SK-N-SH (cell line): ENCODE measurements at regions not wholly inside any gene's neighbourhood (a gene's known extent, or its start where the extent isn't known, plus 50 kb on each side); places are given as distances from the start of the nearest gene placed in this dataset.

ENCODE experiments used
- CTCF ChIA-PET: fragments of 300-600, 350-600 bp; formaldehyde crosslinking; extraction: SDS; loops from one replicate; lab custom pipeline; 2021; lab: Yijun Ruan, JAX
- POLR2A ChIA-PET: fragments of 350-600 bp; sonication (Branson Sonifier 250); formaldehyde crosslinking; extraction: SDS; loops from one replicate; lab custom pipeline; 2020; ENCODE audit warnings: antibody characterized with exemption, inconsistent platforms; lab: Yijun Ruan, JAX
- DNase-seq: peaks from one replicate; pipeline ENCODE4 v3.0.0; 2012
- H2AFZ ChIP-seq: fragments of 200-600 bp; sonication (generic); 2 replicates; pipeline ENCODE4 v1.8.1; 2016; ENCODE audit warnings: antibody characterized with exemption, mild to moderate bottlenecking, low read depth
- H3F3A ChIP-seq: fragments of 200-600 bp; sonication (generic); replicated peaks from 2 replicates; pipeline ENCODE3; 2016; ENCODE audit warnings: antibody characterized with exemption, mild to moderate bottlenecking; ENCODE audit not compliant: insufficient read depth
- H3K27ac ChIP-seq, 2 experiments: fragments of 200-500 bp in 1 of 2; fragments of 200-600 bp in 1 of 2; sonication (Bioruptor generic) in 1 of 2; sonication (generic), shearing (Covaris generic) in 1 of 2; 2 replicates each; pipeline versions ENCODE4 v1.5.1 to v1.6.1; 2014 to 2016; ENCODE audit warnings: low read depth in 2 of 2, inconsistent platforms in 1 of 2, low read length in 1 of 2, mild to moderate bottlenecking in 1 of 2, mixed read lengths in 1 of 2
- H3K27me3 ChIP-seq: fragments of 200-600 bp; sonication (generic), shearing (Covaris generic); 2 replicates; pipeline ENCODE4 v1.6.1; 2016; ENCODE audit warnings: mixed run types; ENCODE audit not compliant: insufficient read depth
- H3K36me3 ChIP-seq, 2 experiments: fragments of 200-500 bp in 1 of 2; fragments of 200-600 bp in 1 of 2; sonication (Bioruptor generic) in 1 of 2; sonication (generic) in 1 of 2; replicated peaks in 1 of 2; 2 replicates each; pipeline versions ENCODE3 to v1.5.1; 2014 to 2016; ENCODE audit warnings: low read length in 1 of 2, mild to moderate bottlenecking in 1 of 2; ENCODE audit not compliant: insufficient read depth in 2 of 2, control insufficient read depth in 1 of 2
- H3K4me1 ChIP-seq, 2 experiments: fragments of 200-500 bp in 1 of 2; fragments of 200-600 bp in 1 of 2; sonication (Bioruptor generic) in 1 of 2; sonication (generic), shearing (Covaris generic) in 1 of 2; 2 replicates each; pipeline versions ENCODE4 v1.5.1 to v1.6.1; 2014 to 2016; ENCODE audit warnings: low read depth in 1 of 2, low read length in 1 of 2, mixed run types in 1 of 2; ENCODE audit not compliant: insufficient read depth in 2 of 2, control insufficient read depth in 1 of 2
- H3K4me2 ChIP-seq: fragments of 200-600 bp; sonication (generic), shearing (Covaris generic); 2 replicates; pipeline ENCODE4 v1.6.1; 2017; ENCODE audit warnings: mixed run types
- H3K4me3 ChIP-seq, 2 experiments: fragments of 200-500 bp in 1 of 2; fragments of 200-600 bp in 1 of 2; sonication (Bioruptor generic) in 1 of 2; sonication (generic), shearing (Covaris generic) in 1 of 2; 2 replicates each; pipeline versions ENCODE4 v1.5.1 to v1.8.1; 2014 to 2016; ENCODE audit warnings: low read depth in 2 of 2, inconsistent platforms in 1 of 2, low read length in 1 of 2, mild to moderate bottlenecking in 1 of 2, mixed read lengths in 1 of 2, moderate library complexity in 1 of 2
- H3K79me2 ChIP-seq: fragments of 200-600 bp; sonication (generic); 2 replicates; pipeline ENCODE4 v1.8.1; 2017; ENCODE audit warnings: mild to moderate bottlenecking; ENCODE audit not compliant: insufficient read depth
- H3K9ac ChIP-seq: fragments of 200-600 bp; sonication (generic); 2 replicates; pipeline ENCODE4 v1.6.1; 2017; ENCODE audit warnings: mixed run types
- H3K9me2 ChIP-seq: fragments of 200-600 bp; sonication (generic); 2 replicates; pipeline ENCODE4 v1.6.1; 2017; ENCODE audit warnings: mixed run types
- H3K9me3 ChIP-seq: fragments of 200-600 bp; sonication (generic); 2 replicates; pipeline ENCODE4 v1.6.1; 2017; ENCODE audit warnings: mixed run types, mild to moderate bottlenecking, moderate library complexity
- H4K20me1 ChIP-seq: fragments of 200-600 bp; sonication (generic); 2 replicates; pipeline ENCODE4 v1.6.1; 2017; ENCODE audit warnings: mild to moderate bottlenecking, mixed run types; ENCODE audit not compliant: insufficient read depth
- CHD2 ChIP-seq: fragments of 150-350 bp; IDR thresholded peaks from 2 replicates; pipeline ENCODE4 v1.6.1; 2018; ENCODE audit warnings: low read length; ENCODE audit not compliant: partially characterized antibody
- EP300 ChIP-seq, 2 experiments: IDR thresholded peaks; 2 replicates each; pipeline versions ENCODE4 v1.4.0 to v1.6.1; 2012; ENCODE audit warnings: borderline replicate concordance in 1 of 2, low read depth in 1 of 2, low read length in 1 of 2
- FOSL2 ChIP-seq: IDR thresholded peaks from 2 replicates; pipeline ENCODE4 v1.4.0; 2012; ENCODE audit warnings: low read depth, mild to moderate bottlenecking, moderate library complexity, borderline replicate concordance
- FOXJ3 ChIP-seq: sonication (generic); formaldehyde crosslinking; IDR thresholded peaks from 2 replicates; pipeline ENCODE4 v1.5.1; 2020; ENCODE audit warnings: mild to moderate bottlenecking, missing genetic modification reagents
- NFIC ChIP-seq: IDR thresholded peaks from 2 replicates; pipeline ENCODE4 v1.4.0; 2012; ENCODE audit warnings: borderline replicate concordance
- POLR2AphosphoS5 ChIP-seq: IDR thresholded peaks from 2 replicates; pipeline ENCODE4 v1.6.1; 2012; ENCODE audit warnings: low read depth, low read length
- RAD21 ChIP-seq: IDR thresholded peaks from 2 replicates; pipeline ENCODE4 v1.6.1; 2012; ENCODE audit warnings: mild to moderate bottlenecking, low read length
- RFX5 ChIP-seq: IDR thresholded peaks from 2 replicates; pipeline ENCODE4 v1.6.1; 2012; ENCODE audit warnings: mild to moderate bottlenecking, improper control_type of control experiment, low read length
- RXRA ChIP-seq: IDR thresholded peaks from 2 replicates; pipeline ENCODE4 v1.4.0; 2012; ENCODE audit warnings: low read depth, mild to moderate bottlenecking, borderline replicate concordance
- TAF1 ChIP-seq: IDR thresholded peaks from 2 replicates; pipeline ENCODE4 v1.6.1; 2012; ENCODE audit warnings: low read depth, mild to moderate bottlenecking, low read length, moderate library complexity, borderline replicate concordance
- TCF12 ChIP-seq: IDR thresholded peaks from 2 replicates; pipeline ENCODE4 v1.4.0; 2012
- YY1 ChIP-seq: IDR thresholded peaks from 2 replicates; pipeline ENCODE4 v1.4.0; 2012; ENCODE audit warnings: low read depth, mild to moderate bottlenecking
- WGBS: methylation state at CpG from one replicate; pipeline ENCODE4 v1.1.6; 2017; ENCODE audit warnings: low lambda C conversion rate; 5-methylcytosine and 5-hydroxymethylcytosine counted together
- TF ChIP-seq, protein P1 (sequence below): IDR thresholded peaks from 2 replicates; pipeline ENCODE4 v1.4.0; 2012; ENCODE audit warnings: low read depth, borderline replicate concordance
- TF ChIP-seq, protein P2 (sequence below): IDR thresholded peaks from 2 replicates; pipeline ENCODE4 v1.4.0; 2012; ENCODE audit warnings: low read depth
- TF ChIP-seq, protein P3 (sequence below): IDR thresholded peaks from 2 replicates; pipeline ENCODE4; 2012

DNA sequence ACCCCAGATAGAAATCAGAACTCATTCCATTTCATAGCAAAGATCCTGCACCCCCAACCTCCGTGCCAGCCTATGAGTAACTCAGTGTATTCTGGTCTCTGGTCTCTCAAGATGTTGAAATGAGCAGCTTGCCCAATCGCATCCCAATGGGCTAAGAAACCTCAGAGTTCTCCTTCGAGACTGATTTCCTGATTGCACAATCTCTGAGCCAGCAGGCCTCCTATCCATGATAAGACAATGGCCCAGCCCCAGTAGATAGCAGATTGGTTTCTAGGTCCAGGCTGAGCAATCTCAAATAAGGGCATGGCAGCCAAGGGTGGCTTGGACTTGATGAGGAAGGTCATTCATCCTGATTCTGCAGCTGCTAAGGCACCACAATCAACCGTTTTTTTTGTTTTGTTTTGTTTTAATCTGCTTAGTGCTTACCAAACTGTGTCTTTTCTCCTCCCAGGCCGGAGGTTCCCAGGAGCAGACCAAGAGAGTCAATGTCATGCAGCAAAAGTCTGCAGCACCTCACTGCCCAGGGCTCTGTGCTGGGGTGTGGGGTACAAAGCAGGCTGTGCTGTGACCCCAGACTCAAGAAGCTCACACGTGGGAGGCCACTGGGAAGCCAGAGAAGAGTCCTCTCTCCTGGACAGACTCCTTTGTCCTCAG lies 125.1 kb upstream of the NXT1 start:
- Histone ChIP-seq H2AFZ (no peak overlapping the region), H3F3A (no peaks in the 10 kb centered on the region), H3K9me3 (peaks cover 7% of the 10 kb centered on the region; the same call in 1 of the 2 replicates), H3K27ac (no peak overlapping the region), H4K20me1 (no peaks in the 10 kb centered on the region), H3K79me2 (no peaks in the 10 kb centered on the region), H3K4me2 (no peak overlapping the region), H3K27me3 (peaks cover 10% of the 10 kb centered on the region; the same call in 1 of the 2 replicates), H3K4me1 (no peaks in the 10 kb centered on the region), H3K36me3 (no peaks in the 10 kb centered on the region), H3K4me3 (no peak overlapping the region), H3K9me2 (no peaks in the 10 kb centered on the region), H3K9ac (no peak overlapping the region)
- ChIA-PET POLR2A (no interaction called here), CTCF (interaction anchor here (1.1 to 1.6 kb wide), 2 partner anchors 10 to 18 kb away, joined by 3 to 4 read pairs; no protein-coding TSS in a partner anchor)
- WGBS: 3% methylated on average over 6 of the region's 6 CpGs
- TF ChIP-seq FOSL2 (no peak), TCF12 (no peak), NFIC (no peak), FOXJ3 (no peak), TAF1 (no peak), YY1 (no peak), RAD21 (no peak), RXRA (no peak), EP300 (IDR thresholded peaks at IDR 0.05; ENCODE audit: borderline replicate concordance in 1 of 2, low read depth in 1 of 2, low read length in 1 of 2) (no peak), POLR2AphosphoS5 (no peak)
- TF ChIP-seq, protein P1, sequence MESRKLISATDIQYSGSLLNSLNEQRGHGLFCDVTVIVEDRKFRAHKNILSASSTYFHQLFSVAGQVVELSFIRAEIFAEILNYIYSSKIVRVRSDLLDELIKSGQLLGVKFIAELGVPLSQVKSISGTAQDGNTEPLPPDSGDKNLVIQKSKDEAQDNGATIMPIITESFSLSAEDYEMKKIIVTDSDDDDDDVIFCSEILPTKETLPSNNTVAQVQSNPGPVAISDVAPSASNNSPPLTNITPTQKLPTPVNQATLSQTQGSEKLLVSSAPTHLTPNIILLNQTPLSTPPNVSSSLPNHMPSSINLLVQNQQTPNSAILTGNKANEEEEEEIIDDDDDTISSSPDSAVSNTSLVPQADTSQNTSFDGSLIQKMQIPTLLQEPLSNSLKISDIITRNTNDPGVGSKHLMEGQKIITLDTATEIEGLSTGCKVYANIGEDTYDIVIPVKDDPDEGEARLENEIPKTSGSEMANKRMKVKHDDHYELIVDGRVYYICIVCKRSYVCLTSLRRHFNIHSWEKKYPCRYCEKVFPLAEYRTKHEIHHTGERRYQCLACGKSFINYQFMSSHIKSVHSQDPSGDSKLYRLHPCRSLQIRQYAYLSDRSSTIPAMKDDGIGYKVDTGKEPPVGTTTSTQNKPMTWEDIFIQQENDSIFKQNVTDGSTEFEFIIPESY: no peak
- TF ChIP-seq, protein P2, sequence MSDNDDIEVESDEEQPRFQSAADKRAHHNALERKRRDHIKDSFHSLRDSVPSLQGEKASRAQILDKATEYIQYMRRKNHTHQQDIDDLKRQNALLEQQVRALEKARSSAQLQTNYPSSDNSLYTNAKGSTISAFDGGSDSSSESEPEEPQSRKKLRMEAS: no peak
- TF ChIP-seq, protein P3, sequence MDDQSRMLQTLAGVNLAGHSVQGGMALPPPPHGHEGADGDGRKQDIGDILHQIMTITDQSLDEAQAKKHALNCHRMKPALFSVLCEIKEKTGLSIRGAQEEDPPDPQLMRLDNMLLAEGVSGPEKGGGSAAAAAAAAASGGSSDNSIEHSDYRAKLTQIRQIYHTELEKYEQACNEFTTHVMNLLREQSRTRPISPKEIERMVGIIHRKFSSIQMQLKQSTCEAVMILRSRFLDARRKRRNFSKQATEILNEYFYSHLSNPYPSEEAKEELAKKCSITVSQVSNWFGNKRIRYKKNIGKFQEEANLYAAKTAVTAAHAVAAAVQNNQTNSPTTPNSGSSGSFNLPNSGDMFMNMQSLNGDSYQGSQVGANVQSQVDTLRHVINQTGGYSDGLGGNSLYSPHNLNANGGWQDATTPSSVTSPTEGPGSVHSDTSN: no peak
- DNase-seq: no peak

DNA sequence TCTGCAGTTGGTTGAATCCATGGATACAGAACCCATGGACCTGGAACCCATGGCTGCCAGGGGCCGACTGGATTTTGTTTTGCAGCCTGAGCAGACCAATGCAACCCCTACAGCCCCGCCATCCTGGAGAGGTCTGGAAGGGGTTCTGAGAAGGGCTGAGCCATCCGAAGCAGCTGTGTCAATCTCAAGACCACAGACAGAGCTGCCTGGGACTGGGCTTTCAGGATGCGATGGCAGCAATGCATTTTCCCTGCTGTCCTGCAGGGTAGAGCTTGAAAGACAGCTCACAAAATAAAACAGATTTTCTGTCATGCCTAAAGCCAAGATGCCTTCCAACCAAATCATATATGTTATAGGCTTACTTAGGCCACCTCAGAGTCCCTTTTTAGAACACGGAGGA lies 125.8 kb upstream of the NXT1 start:
- POLR2A ChIA-PET: no interaction called here
- H3K4me3 ChIP-seq: no peak overlapping the region
- H3F3A ChIP-seq: no peaks in the 10 kb centered on the region
- H3K36me3 ChIP-seq: no peaks in the 10 kb centered on the region
- H3K79me2 ChIP-seq: no peaks in the 10 kb centered on the region
- peaks cover 7% of the 10 kb centered on the region; the same call in 1 of the 2 replicates for H3K9me3 ChIP-seq
- no peaks in the 10 kb centered on the region for H3K4me1 ChIP-seq
- WGBS: 10% methylated on average over 5 of the region's 5 CpGs
- no peaks in the 10 kb centered on the region for H3K9me2 ChIP-seq
- H3K9ac ChIP-seq: no peak overlapping the region
- no peak overlapping the region for H3K4me2 ChIP-seq
- no peak overlapping the region for H3K27ac ChIP-seq
- no peak for TF ChIP-seq TCF12
- TF ChIP-seq, protein P1: no peak
- no peak for TF ChIP-seq RFX5
- no peak for TF ChIP-seq CHD2
- TF ChIP-seq, all 33 proteins: peak for 0
- no peak overlapping the region for H2AFZ ChIP-seq
- CTCF ChIA-PET: interaction anchor here (1.1 kb wide), 1 partner anchor 11 kb away, joined by 3 read pairs; no protein-coding TSS in a partner anchor
- no peak for DNase-seq
- H4K20me1 ChIP-seq: no peaks in the 10 kb centered on the region
- peaks cover 10% of the 10 kb centered on the region; the same call in 1 of the 2 replicates for H3K27me3 ChIP-seq
